IPS DF 4.7 (cell line): ENCODE measurements at regions not wholly inside any gene's neighbourhood (a gene's known extent, or its start where the extent isn't known, plus 50 kb on each side); places are given as distances from the start of the nearest gene placed in this dataset.

ENCODE experiments used
- DNase-seq: peaks from one replicate; pipeline ENCODE4 v3.0.0-alpha.2; 2013; ENCODE audit warnings: low spot score; ENCODE audit errors: extremely low read depth

DNA sequence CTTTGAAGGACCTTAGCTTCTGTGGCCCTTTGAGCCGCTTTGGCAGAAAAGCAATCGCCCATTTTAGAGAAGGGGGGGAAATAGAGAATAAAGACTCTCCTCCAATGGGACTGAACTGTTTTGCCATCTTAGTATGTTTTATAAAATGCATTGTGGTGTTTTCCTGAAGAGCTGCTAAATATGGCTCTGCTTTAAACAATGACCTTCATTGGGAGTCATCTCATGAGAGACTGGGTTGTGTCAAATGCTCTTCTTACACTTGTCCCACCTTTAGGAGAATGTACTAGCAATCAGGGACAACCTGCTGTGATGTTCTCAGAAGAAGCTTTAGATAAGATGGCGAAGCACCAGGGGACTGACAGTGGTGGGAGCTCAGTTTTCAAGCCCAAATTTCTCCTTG lies 418.9 kb upstream of the POU3F3 start:
- DNase-seq = no peak

DNA sequence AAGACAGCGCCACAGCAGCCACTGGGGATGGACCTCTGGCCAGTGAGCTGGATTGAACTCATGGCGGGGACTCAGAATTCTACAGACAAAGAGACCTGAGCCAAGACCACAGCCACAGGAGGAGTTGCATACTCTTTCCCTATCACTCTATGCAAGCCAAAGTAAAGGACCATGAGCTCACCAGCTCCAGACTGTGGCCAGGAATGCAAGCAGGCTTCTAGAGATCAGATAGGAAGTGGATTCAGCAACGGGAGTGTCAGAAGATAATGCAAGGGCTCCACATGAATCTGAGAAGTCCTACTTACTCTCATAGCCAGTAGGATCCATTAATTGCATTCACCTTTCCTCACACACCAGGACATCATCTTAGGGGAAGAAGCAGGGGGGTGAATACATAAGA lies 415.4 kb upstream of the POU3F3 start:
- DNase-seq = no peak

DNA sequence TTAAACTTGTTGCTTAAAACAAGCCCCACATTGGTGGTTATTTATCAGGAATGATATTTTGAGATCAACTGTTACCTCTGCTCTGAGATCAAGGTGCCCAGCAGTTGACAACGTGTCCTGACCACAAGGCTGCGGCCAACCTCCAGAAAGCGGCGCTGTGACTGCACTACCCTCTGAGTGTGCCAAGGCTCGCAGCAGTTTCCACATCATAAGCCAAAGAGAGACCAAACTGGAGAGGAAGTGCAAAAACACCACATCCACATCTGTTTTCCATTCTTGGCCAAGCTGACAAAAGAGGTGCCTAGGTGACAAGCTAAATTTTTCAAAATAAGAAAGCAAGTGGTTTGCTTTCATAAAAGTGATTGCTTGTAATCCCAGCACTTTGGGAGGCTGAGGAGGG lies 410.8 kb upstream of the POU3F3 start:
- no peak for DNase-seq

DNA sequence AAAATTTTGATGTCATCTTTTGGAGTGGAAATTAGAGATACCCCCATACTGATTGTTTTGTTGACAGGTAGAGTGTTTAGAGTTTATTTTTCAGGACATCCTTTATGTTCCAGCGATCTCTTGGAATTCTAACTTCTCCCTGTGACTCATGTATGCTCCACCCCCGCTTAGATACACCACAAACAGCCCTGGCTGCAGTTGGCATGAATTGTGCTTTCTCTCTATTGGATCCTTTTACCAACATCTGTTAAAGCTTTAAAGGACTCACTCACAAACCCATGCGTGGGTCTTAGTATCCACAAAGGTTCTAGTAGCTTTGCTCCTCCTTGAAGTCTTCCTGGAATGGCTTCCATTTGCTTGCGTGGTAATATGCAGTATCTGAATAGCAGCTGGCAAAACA lies 409.5 kb upstream of the POU3F3 start:
- DNase-seq = no peak

DNA sequence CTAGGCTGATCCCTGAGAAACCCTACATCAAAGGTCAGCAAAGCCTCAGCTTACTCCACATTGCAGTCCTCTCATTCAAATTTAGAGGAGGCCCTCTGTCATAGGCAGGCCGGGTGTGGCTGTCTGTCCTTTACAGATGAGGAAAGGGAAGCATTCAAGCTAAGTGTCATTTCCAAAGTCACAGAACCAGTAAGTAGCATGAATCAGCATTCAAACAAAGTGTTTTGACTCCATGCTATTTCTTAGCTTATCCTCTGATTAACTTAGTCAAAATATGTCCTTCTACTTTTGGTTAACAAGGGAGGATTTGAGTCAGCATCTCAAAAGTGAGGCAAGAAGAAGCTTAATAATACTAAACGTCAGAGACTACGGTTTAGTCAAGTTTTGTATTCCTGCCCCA lies 409.0 kb upstream of the POU3F3 start:
- no peak for DNase-seq

DNA sequence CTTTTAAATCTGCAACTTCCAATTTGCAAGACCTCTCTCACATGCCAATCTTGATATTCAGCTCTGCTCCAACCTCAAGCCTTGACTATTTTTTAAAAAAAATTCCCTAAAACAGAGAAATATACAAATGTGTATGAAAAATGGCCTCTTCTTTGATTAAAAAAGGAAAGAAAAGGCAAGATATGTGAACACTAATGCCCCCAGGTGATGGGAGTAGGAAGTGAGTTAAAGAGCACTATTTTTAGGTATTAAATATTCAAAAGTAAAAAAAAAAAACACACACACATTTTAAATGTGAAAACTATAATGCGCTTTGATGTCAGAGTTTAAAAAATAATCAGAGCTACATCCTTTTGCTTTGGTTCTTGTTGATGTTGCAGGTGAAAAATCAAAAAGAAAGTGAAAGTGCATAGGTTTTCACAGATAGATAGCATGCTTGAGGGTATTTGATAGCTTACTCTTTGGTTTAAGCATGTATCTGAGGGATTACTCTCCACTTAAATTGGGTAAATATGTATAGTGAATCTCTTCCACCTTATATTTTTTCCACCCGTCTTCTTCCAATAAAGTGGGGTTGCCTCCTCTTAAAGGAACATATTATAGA lies 406.0 kb upstream of the POU3F3 start:
- no peak for DNase-seq

DNA sequence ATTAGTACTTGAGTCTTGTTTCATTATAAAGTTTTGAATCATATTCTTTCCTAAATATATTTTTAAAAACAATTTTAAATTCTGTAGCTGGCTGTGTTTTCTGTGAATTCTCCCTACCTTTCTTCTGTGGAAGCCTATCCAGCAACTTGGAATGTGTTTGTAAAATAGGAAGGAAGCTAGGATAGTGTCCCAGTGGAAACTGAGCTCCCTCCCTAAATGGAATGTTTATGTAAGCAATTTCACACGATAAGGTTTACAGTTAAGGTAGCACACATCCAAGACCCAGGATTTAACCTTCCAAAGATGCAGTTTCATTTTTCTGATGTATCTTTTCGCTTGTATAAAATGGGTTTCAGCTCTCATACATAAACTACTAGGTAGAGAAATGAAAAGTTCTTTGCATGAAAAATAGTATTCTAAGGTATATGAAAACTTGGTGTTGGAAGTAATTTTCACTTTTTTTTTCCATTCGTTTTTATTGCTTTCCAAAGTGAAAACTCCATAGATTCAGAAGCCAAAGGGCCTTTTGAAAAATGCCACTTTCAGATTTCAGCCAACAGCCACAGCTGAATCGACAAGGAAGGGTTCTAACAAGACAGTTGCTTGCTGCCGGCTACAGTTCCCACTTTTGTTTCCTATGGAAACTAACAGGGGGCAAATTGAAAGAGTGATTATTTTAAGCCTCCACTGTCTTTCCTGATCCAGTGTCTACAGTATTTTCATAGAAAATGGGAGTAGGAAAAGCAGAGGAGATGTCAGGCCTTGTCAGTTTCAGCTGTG lies 405.1 kb upstream of the POU3F3 start:
- no peak for DNase-seq

DNA sequence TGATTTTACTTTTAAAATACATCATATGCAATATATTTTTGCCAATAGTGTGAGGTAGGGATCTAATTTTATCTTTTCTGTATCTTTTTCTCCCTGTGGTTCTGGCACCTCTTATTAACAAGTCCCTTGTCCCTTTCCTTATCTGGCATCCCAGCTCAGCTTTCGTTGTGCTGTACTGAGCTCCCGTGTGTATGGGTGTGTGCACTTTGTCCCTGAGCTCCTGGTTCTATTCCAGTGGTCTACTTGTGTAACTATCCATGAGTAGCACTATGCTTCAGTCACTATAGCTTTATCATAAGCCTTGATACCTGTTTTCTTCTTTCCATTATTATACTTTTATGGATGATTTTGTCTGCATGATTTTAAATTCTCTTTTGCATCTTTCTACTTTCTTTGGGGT lies 401.4 kb upstream of the POU3F3 start:
- DNase-seq = no peak

DNA sequence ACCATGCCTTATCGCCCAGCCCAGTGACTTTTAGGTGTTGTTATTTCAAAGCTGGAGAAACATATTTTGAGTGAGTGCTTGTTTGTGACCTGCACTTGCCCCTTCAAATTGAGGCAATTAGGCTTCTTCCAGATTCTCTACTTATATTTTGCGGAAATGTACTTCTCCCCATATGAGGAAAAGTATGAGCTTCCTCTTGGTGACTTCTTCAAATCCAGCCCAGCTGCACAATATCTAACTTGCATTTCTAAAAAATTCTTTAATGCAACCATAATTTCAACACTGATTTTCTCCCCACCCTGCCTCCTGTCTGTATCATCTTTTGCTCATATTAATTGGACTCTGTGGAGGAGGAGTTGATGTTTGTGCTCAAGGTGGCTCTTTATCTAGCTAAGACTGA lies 391.2 kb upstream of the POU3F3 start:
- DNase-seq = no peak

DNA sequence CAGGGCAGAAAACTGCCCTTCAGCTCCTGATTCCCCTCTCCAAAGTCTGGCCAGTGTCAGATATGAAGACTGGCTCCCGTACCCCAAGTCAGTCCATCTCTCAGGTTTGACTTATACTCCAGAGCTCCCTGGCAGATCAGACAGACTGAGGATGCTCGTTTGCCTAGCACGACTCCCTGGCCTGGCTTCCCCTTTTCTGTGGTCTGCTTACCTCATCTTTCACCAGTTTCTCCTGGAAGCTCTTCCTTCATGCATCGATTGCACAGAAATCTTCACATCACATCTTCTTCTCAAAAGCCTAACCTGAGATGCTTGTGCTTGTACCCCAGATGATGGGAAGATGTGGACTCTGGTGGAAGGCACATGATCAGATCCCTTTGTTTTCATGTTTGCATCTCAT lies 387.9 kb upstream of the POU3F3 start:
- DNase-seq = no peak

DNA sequence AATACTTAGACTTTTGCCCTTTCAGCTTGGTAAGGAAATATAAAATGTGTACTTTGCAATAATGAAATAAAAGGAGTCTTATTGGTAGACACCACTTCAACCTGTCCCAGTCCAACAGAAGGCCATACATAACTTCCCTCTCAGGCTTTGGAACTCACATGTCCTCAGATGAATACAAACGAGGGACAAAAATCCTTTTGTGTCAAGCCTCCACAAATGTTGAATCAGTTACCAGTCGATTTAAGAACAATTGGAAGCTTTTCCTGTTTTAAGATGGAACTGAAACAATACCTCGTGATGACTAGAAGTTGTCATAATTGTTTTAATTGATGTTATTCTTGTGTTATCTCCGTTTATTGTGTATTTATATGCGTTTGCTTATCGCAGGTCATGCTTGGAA lies 385.1 kb upstream of the POU3F3 start:
- no peak for DNase-seq

DNA sequence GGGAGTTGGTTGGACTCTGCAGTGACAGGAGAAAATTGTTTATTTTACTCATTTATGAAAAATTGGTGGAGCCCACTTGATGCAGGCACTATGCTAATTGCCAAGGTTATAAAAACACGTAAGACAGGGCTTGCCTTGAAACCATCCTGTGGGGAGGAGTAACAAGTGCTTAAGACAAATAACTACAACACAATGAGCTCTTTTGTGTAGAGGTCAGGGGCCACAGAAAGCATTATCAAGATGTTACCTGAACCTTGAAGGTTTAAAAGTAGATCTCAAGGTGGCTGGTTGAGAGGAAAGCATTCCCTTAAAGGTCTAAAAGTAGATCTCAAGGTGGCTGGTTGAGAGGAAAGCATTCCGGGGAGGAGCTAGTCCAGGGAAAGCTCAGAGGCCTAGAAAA lies 381.8 kb upstream of the POU3F3 start:
- DNase-seq = peak; percentile 46

DNA sequence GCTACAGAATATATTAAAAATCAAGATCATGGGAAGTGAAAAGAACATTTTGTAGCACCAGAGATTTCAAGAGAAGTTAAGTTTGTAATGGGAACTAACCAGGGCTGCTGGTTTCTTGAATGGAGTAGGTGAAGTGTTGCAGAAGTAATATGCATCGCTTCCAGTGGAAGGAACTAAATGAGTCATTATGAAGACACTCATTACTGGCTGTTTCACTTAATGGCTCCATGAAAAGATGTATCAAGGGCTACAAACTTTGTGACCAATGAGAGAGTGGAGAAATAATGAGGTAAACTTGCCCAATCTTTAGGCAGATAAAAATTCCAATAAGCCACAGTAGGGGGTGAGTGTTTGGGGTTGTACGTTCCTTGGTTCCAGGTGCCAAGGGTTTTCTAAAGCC lies 380.4 kb upstream of the POU3F3 start:
- no peak for DNase-seq

DNA sequence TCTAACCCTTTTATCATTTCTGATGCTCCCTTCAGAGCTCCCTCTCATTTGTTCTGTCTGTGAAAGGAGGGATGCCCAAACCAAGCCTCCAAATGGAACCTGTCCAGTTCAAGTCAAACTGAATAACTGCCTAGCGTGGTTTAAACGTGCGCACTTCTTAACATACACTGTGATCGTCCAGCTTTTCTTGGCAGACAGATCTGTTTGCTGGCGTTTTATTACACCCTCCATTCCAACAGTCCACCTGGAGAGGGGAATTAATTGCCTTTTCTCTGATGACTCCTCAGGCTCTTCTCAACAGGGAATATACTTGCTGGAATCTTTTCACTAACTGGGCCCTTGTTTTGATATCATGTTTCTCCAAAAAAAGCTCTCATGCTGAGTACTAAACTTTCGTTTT lies 379.2 kb upstream of the POU3F3 start:
- DNase-seq = no peak

DNA sequence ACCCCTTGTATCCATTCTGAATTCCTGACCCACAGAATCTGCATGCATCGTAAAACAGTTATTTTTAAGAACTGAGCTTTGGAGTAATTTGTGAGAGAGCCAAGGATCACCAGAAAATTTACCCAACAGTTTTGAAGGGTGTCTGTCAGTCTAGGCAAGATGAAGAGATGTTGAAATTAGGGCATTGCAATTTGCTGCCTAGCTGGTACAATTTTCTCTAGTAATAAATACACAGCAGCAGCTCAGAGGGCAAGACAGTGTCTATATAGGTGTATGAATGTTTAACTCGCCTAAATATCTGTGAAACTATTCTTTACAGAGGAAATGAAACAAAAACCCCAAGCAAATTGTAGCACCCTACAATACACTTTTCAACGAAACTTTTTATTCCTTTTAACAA lies 377.8 kb upstream of the POU3F3 start:
- no peak for DNase-seq

DNA sequence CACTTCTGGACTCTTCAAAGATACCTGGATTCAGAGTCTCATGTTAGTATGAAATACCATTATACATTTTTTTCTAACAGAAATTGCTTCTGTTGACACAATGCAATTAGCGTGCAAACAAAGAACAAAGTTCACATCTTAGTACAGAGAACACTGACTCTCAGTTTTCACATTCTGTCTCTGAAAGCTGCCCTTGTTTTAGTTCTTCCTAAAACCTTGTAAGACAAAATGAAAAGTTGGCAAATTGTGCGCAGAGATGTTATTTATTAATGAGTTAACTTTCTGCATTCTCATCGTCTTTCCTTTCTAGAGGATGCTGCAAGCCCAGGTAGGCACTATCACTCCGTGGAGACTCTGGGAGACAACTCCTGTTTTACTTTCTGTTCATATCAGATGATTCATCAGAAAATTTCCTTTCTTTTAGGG lies 377.3 kb upstream of the POU3F3 start:
- DNase-seq = no peak

DNA sequence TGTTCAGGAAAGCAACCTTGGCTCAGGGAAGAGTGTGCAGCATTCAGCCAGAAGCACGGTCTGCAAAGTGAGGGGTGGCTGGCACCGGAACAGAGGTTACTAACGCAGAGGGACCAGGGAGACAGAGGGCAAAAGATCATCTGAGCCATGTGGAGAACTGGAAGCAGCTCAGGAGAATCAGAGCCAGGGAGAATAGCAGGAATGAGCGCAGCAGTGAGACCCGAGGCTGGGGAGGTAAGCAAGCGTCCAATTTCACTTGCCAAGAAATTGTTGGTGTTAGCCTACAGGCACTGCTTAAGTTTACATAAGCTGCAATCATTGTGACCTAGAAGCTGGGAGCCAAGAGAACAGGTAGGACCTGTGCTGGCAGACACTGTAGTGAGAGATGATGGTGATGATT lies 372.6 kb upstream of the POU3F3 start:
- no peak for DNase-seq

DNA sequence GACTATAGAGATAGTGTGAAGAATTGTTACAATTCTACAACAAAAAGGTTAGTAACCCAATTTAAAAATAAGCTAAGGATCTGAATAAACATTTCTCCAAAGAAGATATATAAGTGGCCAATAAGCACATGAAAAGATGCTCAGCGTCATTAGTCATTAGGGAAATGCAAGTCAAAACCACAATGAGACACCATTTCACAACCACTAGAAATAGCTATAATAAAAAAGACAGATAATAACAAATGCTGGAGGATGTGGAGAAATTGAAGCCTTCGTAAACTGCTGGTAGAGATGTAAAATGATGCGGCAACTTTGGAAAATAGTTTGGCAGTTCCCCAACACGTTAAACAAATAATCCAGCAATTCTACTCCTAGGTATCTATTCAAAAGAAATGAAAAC lies 366.5 kb upstream of the POU3F3 start:
- DNase-seq = no peak

DNA sequence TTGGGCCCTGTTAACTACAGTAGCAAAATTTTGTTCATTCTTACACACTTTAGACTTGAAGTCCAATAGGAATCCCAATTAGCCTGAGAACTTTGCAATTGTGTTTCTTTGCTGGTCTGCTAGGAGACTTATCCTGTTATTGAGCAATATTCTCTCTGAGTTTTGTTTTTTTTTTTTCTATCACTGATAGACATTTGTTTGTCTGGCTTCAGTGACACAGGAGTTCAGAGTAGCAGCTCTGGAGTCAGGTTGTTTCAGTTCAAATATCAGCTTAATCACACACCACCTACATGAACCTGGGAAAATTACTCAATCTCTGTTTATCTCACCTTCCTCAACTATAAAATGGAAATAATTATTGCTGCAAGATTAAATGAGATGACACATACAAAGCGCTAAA lies 360.2 kb upstream of the POU3F3 start:
- DNase-seq = no peak

DNA sequence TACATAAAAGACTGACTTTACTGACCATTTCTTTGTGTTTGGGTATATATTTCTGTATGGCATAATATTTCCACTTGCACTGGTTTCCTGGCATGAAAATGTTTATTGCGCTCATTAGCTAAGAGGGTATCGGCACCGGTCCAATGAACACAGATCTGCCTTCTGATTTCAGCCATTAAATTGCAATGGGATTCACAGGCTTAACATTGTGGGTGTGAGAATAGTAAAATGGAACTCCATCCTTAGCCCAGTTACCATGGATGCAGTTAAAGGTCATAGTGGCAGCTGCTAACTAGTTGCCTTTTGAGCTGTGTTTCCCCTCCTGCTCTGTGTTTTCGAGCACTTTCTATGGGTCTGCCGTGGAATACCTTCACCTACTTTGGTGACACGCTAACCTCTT lies 352.6 kb upstream of the POU3F3 start:
- DNase-seq = no peak

DNA sequence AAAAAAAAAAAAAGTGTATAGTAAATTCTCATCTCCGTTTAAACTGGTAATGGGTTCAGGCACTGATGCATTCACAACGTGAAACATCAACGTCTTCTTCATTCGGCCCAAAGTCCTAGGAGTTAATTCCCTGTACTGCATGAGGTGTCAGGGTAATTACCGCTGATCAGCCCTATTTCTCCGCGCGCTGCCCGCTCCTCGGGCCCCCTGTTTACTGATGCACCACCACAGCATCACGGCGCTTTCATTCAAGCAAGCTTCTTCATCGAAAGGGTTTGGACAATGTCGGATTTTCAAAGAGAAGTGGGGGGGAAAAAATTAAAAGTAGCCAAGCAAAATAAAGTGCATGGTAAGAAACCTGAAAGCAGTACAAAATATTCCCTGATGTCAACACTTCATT lies 352.0 kb upstream of the POU3F3 start:
- no peak for DNase-seq

DNA sequence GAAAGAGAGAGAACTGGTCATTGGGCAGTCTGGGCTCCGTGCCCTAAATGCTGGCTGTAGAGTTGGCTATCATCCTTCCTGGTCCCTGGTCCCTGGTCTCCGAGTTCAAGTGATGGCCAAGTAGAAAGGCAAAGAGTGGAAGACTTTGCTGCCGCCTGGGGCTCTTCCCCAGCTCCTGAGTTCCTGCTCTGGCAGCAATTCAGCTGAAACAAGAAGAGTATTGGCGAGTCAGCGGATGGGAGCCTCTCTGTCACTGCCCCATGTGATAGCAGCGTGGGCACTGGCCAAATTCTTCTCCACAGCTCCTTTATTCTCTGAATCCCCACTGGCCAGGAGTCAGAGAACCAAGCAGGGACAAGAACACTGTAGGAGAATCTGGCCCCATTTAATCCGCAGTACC lies 351.0 kb upstream of the POU3F3 start:
- no peak for DNase-seq

DNA sequence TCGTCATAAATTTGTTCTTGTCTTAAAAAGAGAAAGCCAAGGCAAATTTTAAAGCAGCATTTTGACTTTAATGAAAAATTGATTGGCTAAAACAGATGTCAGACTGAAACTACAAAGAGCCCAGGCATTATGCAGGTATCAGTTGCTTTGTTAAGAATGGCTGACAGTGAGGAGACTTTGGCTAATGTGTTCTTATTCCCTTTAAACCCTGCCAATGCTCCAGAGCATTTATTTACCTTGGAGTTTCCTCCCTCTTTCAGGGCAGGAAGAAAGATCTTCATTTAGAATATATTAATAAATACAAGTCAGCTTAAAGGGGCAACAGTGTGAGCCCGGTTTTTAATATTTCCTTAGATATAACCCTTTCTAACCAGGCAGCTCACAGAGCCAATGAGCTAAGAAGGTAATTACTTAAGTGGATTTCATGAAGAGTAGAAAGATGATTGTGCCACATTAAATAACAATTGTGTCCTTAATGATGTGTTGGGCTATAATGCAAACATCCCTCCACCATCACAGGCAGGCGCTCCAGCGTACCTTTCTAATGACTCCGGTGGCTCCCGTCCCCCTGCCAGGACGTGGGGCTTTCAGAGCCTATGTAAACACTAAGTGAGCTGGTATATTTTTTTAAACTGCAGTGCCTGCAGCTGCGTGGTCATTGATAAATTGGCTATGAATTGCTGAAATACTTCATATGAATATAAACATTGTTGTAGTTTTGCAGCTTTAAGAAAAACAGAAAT lies 349.4 kb upstream of the POU3F3 start:
- no peak for DNase-seq
